M059J (cell line): ENCODE measurements at regions not wholly inside any gene's neighbourhood (a gene's known extent, or its start where the extent isn't known, plus 50 kb on each side); places are given as distances from the start of the nearest gene placed in this dataset.
"Not testable (repeated sequence)": the region's sequence is repeated elsewhere in the genome, so short reads cannot be mapped to it uniquely, and the experiment has no call there.

Experiments used
- DNase-seq: peaks from one replicate; pipeline ENCODE4 v3.0.0-alpha.2; 2012; ENCODE audit warnings: low read depth

DNA sequence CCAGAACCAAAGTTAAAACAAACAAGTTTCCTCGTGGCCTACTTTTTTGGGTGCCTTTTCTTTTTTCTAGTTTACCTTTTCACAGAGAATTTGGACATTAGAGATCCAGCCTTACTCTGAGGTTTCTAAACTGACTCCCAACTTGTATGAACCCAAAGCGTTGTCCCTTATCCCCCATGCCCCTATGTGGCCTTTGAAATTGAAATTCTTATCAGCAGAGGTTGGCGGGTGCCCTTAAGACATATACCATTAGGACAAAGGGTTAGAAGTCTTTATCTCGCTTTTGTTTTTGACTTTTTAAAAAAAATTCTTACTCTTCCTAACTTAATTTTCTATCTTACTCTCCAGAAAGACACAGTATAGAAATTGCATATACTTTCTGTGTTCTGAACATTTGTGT, 76.3 kb upstream of the C7orf33 start:
- no peak for DNase-seq

DNA sequence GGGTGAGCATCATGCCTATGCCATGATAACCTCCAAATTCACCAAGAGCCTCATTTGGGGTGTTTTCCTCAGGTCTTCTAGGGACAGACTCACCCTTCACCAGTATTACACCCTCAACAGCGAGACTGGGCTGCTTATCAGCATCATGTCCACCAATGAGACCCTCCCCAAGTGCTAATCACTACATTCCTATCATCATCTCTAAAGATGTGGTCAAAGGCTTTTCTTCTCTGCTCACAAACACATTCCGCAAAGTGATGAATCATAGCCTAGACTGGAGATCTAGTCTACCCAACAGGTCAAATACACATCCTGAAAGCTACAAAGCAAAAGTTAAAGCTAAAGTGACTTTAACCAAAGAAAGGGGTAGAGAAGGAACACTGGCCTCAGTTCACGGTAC, 75.3 kb upstream of the C7orf33 start:
- DNase-seq: peak; percentile 17

DNA sequence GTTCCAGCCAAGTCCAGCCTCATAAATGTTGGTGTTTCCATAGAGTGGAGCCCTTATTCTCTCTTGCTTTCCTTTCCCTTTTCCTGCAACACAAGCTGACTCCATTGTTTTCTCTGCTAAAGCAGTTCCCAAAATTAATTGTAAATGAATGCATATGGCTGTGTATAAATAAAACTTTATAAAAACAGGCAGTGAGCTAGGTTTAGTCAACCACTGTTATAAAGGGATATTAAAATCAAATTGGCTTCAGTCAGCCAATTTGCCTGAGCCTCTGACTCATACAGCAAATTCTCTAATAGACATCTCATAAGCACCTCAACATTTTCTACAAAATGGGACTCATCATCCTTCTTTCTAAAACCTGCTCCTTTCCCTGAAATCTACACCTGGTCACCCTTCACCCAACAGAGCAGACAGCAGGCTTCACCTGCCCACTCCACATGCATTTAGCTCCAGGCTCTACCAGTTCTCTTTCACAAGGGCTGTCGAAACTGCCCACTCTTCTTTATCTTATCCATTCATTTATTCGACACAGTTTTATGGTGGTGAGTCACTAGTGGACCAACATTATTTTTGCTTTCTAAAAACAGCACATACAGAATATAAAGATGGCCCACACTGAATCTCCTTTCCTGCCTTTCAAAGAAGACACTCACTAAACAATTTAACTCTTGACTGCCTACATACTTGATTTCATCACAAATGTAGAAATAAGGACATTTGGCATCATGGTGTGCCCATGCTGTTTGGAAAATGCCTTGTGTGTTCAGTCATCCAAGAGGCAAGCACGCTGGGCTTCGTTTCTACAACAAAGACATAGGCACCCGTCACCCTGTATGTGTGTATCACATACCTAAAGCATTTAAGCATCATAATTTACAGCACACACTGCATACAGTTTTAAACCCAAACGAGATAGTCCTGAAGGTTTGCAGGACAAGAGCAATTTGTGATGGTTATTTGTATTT, 74.6 kb upstream of the C7orf33 start:
- peak; percentile 8 for DNase-seq

DNA sequence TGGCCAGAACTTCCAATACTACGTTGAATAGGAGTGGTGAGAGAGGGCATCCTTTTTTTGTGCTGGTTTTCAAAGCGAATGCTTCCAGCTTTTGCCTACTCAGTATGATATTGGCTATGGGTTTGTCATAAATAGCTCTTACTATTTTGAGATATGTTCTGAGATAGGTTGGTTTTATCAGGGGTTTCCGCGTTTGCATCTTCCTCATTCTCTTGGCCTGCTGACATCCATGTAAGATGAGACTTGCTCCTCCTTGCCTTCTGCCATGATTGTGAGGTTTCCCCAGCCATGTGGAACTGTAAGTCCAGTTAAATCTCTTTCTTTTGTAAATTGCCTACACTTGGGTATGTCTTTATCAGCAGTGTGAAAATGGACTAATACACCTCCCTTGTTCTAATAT, 71.2 kb upstream of the C7orf33 start:
- not testable (repeated sequence) for DNase-seq

DNA sequence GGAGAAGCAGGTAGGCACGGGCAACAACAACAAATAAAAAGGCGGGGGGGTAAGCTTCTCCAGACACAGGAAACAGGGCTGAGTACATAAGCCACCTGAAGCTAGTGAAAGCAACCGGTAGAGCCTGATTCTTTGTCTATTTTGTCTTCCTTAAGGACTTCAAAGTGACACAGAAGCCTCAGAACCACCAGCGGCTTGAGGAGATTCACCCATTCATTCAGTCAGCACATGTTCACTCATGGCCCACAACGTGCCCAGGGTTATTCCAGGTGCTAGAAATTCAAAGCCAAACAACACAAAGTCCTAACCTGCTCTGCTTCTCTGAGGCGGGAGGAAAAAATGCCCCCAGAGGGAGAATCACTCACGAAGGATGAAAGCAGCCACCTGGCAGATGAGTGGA, 69.3 kb upstream of the C7orf33 start:
- no peak for DNase-seq

DNA sequence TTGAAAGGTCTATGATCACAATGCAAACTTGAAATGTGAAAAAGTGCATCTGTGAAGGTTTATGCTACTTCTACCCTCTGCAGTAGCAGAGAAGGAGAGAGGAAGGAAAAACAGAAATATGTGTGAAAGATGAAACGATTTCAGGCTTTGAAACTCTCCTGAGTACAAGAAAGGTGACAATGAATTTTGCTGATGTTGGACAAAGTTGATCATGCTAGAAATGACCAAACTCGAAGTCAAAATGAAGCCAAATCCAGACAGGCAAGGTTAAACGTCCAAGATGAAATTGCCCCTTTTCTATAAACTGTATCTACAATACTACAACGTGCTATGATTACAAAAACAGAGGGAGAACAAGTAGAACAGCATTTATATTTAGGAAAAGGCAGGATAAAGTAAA, 67.0 kb upstream of the C7orf33 start:
- DNase-seq: no peak

DNA sequence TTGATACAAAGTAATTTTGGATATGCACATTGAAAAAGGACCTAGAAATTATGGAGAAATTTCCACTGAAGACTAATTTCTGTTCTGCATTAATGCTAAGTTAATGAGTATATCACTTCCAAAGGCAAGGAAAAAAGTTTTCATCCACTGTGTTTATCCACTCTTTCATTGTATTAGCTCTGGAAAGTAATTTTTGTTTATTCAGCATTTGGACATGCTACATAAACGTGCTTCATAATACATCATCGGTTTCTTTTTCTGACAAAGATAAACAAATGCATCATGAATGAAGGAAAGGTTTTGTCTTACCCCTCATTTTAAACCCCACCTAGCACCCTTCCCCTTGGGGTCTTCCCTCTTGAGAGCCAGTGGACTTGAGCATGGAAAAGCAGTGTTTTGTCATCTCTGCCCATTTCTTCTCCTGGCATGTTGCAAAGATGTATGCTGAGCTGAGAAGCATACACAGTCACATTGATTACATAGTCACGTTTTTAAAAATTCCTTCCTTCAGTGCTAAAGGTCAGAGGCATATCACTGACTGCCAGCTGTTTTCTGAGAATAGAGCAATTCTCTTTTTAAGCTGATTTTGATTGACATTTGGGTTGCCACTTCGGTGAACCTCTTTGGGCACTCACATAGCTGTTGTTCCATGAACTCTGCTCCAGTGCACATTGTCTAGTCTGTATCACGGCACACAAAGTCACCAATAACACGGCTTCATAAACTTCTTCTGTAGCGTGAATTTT, 65.9 kb upstream of the C7orf33 start:
- DNase-seq: no peak

DNA sequence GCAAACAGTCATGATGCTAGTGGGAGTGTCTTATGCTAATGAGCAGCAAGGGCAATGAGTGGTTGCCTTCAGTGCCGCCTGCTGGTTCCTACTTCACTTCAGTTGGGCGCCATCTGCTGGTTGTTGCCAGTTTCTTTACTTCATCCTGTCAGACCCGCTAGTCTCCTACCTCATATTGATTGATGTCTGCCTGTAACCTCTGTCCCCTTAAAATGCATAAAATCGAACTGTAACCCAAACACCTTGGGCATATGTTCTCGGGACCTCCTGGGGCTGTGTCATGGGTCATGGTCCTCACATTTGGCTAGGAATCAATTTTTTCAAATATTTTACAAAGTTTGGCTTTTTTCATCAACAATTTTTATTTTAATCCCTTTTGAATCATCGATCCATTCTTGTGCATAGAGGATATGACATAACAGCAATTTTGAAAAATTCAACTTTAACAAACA, 62.8 kb upstream of the C7orf33 start:
- peak; percentile 86 for DNase-seq

DNA sequence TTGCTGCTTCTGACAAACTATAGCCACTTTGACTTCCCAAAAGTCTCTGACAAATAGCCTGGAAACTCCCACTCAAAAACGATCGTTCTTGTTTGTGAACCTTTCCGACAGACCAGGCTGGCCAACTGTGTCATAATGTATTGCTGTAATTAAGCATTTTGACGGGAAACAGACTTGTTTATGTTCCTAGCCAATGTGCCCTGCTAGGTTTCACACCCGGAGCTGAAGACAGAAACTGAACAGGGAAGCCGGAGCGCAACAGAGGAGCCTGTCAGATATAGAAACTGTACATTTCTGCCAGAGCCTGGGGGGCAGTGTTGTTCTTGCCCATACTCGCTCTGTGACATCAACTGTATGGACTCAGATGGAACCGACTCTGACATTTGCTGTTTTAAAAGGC, 55.3 kb upstream of the C7orf33 start:
- no peak for DNase-seq

DNA sequence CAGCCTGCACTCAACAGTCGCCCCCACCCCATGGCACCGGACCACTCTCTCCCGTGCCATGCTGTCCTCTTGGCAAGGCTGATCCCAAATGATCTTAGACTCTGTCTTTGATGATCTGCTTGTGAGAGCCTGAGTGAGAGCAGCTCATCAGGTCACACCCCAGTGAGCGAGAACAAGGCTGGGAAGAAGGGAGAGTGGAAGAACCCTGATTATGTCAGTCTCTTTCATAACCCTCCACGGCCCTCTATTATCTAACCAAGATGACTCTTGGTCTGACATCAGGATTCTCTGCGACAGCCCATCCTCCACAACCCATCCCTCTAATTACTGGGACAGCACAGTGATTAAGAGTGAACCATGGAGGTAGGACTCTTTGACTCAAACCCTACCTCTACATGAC, 53.1 kb upstream of the C7orf33 start:
- DNase-seq: no peak

DNA sequence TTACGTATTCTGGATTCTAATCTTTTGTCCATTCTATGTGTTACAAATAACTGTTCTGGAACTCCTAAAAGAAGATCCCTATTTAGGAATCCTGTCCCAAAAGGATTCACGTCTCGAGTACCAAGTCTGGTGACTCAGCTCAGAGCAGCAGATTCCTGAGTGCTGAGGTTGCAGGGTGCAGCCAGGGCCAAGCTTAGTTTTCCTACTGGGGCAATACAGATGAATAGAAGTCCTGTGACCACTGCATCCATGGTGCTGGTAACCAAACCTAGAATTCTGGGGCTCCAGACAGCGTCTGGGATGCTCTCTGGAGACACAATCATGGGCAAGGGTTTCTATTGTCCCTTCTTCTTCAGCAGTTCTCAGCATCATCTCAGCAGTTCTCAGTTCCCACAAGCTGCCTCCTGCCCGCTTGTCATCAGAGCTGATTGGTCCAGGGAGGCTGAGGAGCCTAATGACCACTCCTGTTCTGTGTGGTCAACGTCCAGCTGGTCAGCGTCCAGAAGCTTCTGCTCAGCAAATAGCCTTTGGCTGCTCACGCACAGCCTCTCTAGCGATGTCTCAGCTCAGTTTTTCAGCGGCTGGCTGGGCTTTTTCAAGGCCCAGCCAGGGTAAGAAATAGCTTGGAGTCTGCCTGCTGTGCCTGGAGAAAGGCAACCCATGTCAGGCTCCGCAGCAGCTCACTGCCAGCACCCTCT, 50.4 kb upstream of the C7orf33 start:
- peak; percentile 77 for DNase-seq
